ENCODE measurements at regions not wholly inside any gene's neighbourhood (a gene's known extent, or its start where the extent isn't known, plus 50 kb on each side); places are given as distances from the start of the nearest gene placed in this dataset.

GRCh38 chr6:50956014-50956413 lies 137.3 kb downstream of the TFAP2B start:
- no peak for ATAC-seq (ENCODE audit: low read depth)
- no peak overlapping the region for H3K4me2 ChIP-seq (replicated peaks; ENCODE audit: low read depth, low read length, poor library complexity, severe bottlenecking)
- no peaks in the 10 kb centered on the region for H3K4me1 Mint-ChIP-seq

GRCh38 chr6:50958148-50958697 lies 139.6 kb downstream of the TFAP2B start:
- intact Hi-C loops (cut with micrococcal nuclease): no loop called here
- Histone ChIP-seq H3K9ac (ENCODE audit: low read length) (no peak overlapping the region), H3K79me2 (ENCODE audit: control insufficient read depth, insufficient read depth, low read length) (no peaks in the 10 kb centered on the region), H2AFZ (ENCODE audit: insufficient read depth, low read depth, low read length, poor library complexity, severe bottlenecking) (no peak overlapping the region), H3K27me3 (replicated peaks in 1 of 4; ENCODE audit: control extremely low read depth in 1 of 4, control insufficient read depth in 3 of 4, insufficient read depth in 4 of 4, low read length in 3 of 4) (no peaks in the 10 kb centered on the region), H3K4me1 (ENCODE audit: control insufficient read depth in 2 of 2, insufficient read depth in 2 of 2, low read length in 2 of 2) (peaks cover 12% of the 10 kb centered on the region in 2 donors), H3K36me3 (replicated peaks in 1 of 2; ENCODE audit: control extremely low read depth in 1 of 2, control insufficient read depth in 1 of 2, extremely low read depth in 1 of 2, insufficient read depth in 2 of 2, low read length in 1 of 2) (no peaks in the 10 kb centered on the region), H3K27ac (ENCODE audit: low read length in 2 of 2) (no peak overlapping the region), H3K9me3 (ENCODE audit: control extremely low read depth in 1 of 3, control insufficient read depth in 2 of 3, insufficient read depth in 1 of 3, low read length in 2 of 3) (no peaks in the 10 kb centered on the region), H4K20me1 (ENCODE audit: control insufficient read depth, insufficient read depth, low read length, poor library complexity, severe bottlenecking) (no peaks in the 10 kb centered on the region), H3K4me3 (ENCODE audit: control extremely low read depth in 1 of 5, extremely low read depth in 1 of 5, insufficient read depth in 1 of 5, low read depth in 2 of 5, low read length in 4 of 5) (no peak overlapping the region), H3K4me2 (replicated peaks; ENCODE audit: low read depth, low read length, poor library complexity, severe bottlenecking) (no peak overlapping the region)
- DNase-seq (no peak), ATAC-seq (ENCODE audit: low read depth) (no peak)
- Mint-ChIP-seq H3K4me1 (no peaks in the 10 kb centered on the region), H3K27me3 (no peaks in the 10 kb centered on the region), H3K4me3 (no peak overlapping the region), H3K9me3 (ENCODE audit: insufficient read depth) (no peaks in the 10 kb centered on the region), H3K27ac (no peak overlapping the region)
- ChIA-PET POLR2A (no interaction called here), CTCF (no interaction called here)
- WGBS (ENCODE audit: insufficient coverage): no CpG with 5 or more reads among the region's 1 CpG
- TF ChIP-seq, protein P1, sequence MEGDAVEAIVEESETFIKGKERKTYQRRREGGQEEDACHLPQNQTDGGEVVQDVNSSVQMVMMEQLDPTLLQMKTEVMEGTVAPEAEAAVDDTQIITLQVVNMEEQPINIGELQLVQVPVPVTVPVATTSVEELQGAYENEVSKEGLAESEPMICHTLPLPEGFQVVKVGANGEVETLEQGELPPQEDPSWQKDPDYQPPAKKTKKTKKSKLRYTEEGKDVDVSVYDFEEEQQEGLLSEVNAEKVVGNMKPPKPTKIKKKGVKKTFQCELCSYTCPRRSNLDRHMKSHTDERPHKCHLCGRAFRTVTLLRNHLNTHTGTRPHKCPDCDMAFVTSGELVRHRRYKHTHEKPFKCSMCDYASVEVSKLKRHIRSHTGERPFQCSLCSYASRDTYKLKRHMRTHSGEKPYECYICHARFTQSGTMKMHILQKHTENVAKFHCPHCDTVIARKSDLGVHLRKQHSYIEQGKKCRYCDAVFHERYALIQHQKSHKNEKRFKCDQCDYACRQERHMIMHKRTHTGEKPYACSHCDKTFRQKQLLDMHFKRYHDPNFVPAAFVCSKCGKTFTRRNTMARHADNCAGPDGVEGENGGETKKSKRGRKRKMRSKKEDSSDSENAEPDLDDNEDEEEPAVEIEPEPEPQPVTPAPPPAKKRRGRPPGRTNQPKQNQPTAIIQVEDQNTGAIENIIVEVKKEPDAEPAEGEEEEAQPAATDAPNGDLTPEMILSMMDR (IDR thresholded peaks at IDR 0.05): no peak
- no peak for TF ChIP-seq EZH2 (IDR thresholded peaks at IDR 0.05; ENCODE audit: borderline replicate concordance, insufficient read depth, low read depth, low read length, poor library complexity, severe bottlenecking)

More at GRCh38 chr6:50956014-50956413, 137.3 kb downstream of the TFAP2B start:
- Histone ChIP-seq H3K4me3 (ENCODE audit: control extremely low read depth in 1 of 5, extremely low read depth in 1 of 5, insufficient read depth in 1 of 5, low read depth in 2 of 5, low read length in 4 of 5) (no peak overlapping the region), H3K27ac (ENCODE audit: low read length in 2 of 2) (no peak overlapping the region), H3K4me1 (ENCODE audit: control insufficient read depth in 2 of 2, insufficient read depth in 2 of 2, low read length in 2 of 2) (no peaks in the 10 kb centered on the region), H3K27me3 (replicated peaks in 1 of 4; ENCODE audit: control extremely low read depth in 1 of 4, control insufficient read depth in 3 of 4, insufficient read depth in 4 of 4, low read length in 3 of 4) (no peaks in the 10 kb centered on the region), H2AFZ (ENCODE audit: insufficient read depth, low read depth, low read length, poor library complexity, severe bottlenecking) (no peak overlapping the region), H3K79me2 (ENCODE audit: control insufficient read depth, insufficient read depth, low read length) (no peaks in the 10 kb centered on the region), H3K9ac (ENCODE audit: low read length) (no peak overlapping the region), H3K9me3 (ENCODE audit: control extremely low read depth in 1 of 3, control insufficient read depth in 2 of 3, insufficient read depth in 1 of 3, low read length in 2 of 3) (no peaks in the 10 kb centered on the region), H3K36me3 (replicated peaks in 1 of 2; ENCODE audit: control extremely low read depth in 1 of 2, control insufficient read depth in 1 of 2, extremely low read depth in 1 of 2, insufficient read depth in 2 of 2, low read length in 1 of 2) (no peaks in the 10 kb centered on the region), H4K20me1 (ENCODE audit: control insufficient read depth, insufficient read depth, low read length, poor library complexity, severe bottlenecking) (no peaks in the 10 kb centered on the region)
- WGBS (ENCODE audit: insufficient coverage): 100% methylated on average over 2 of the region's 6 CpGs
- Mint-ChIP-seq H3K27me3 (no peaks in the 10 kb centered on the region), H3K4me3 (no peak overlapping the region), H3K9me3 (ENCODE audit: insufficient read depth) (no peaks in the 10 kb centered on the region), H3K27ac (no peak overlapping the region)
- TF ChIP-seq EZH2 (IDR thresholded peaks at IDR 0.05; ENCODE audit: borderline replicate concordance, insufficient read depth, low read depth, low read length, poor library complexity, severe bottlenecking): no peak
- TF ChIP-seq, protein P1 (IDR thresholded peaks at IDR 0.05): no peak
- ChIA-PET POLR2A (no interaction called here), CTCF (no interaction called here)
- intact Hi-C loops (cut with micrococcal nuclease): no loop called here
- DNase-seq: no peak

All from B cell (primary cell).